Psoas muscle (tissue), 7 donors: ENCODE measurements at regions not wholly inside any gene's neighbourhood (a gene's known extent, or its start where the extent isn't known, plus 50 kb on each side); places are given as distances from the start of the nearest gene placed in this dataset.
"Not testable (repeated sequence)": the region's sequence is repeated elsewhere in the genome, so short reads cannot be mapped to it uniquely, and the experiment has no call there.

Experiments
- ATAC-seq, 4 donors: fragments of 200-7000 bp; cut with Tn5 transposase; one replicate each; pipeline ENCODE4 v1.9.1; 2020; ENCODE audit warnings: moderate library complexity in 3 of 4, mild to moderate bottlenecking in 2 of 4
- DNase-seq, 2 donors: peaks; one replicate each; pipeline ENCODE4 v3.0.0-alpha.2; 2020
- H3K27ac ChIP-seq: fragments of 200-600 bp; one replicate; pipeline ENCODE4 v1.8.0; 2022
- H3K27me3 ChIP-seq, 3 donors: fragments of 200-600 bp in 1 of 3; one replicate each; pipeline versions ENCODE4 v1.6.1 to v1.8.0; 2013 to 2022; ENCODE audit warnings: low read length in 2 of 3, mild to moderate bottlenecking in 2 of 3, moderate library complexity in 1 of 3; ENCODE audit not compliant: insufficient read depth in 3 of 3
- H3K36me3 ChIP-seq, 2 donors: fragments of 200-600 bp in 1 of 2; one replicate each; pipeline versions ENCODE4 v1.6.1 to v1.8.0; 2013 to 2022; ENCODE audit warnings: low read depth in 1 of 2, mild to moderate bottlenecking in 1 of 2, moderate library complexity in 1 of 2; ENCODE audit not compliant: insufficient read depth in 1 of 2
- H3K4me1 ChIP-seq: fragments of 200-600 bp; one replicate; pipeline ENCODE4 v1.8.0; 2022
- H3K4me3 ChIP-seq: fragments of 200-600 bp; one replicate; pipeline ENCODE4 v1.8.0; 2022; ENCODE audit warnings: mild to moderate bottlenecking
- H3K9me3 ChIP-seq: fragments of 200-600 bp; one replicate; pipeline ENCODE4 v1.8.0; 2022
- WGBS, 3 donors: extraction: QIAGEN DNeasy Blood & Tissue Kit; methylation state at CpG; one replicate each; pipeline versions ENCODE4 v1.1.6 to v1.1.7; 2013; 5-methylcytosine and 5-hydroxymethylcytosine counted together
- intact Hi-C, 2 donors: fragments of 100-400 bp; cut with DNase I; formaldehyde crosslinking; loops; one replicate each; pipeline versions ENCODE4 v1.11.0 to v1.14.2; 2022
- TF ChIP-seq, protein P1 (sequence below): fragments of 200-600 bp; IDR thresholded peaks from one replicate; pipeline ENCODE4 v1.8.0; 2022; ENCODE audit warnings: antibody characterized with exemption
- donor health status: healthy with polysubstance abuse.
- donor health status: DM: no; HTN: no; CAD: no; lungs with moderate emphysema.
- donor health status: Bipolar disorder and iron deficiency.
- donor health status: healthy.
- donor health status: DM: yes; HTN: yes; CAD: no.
- donor health status: DM: no; HTN: no; CAD: no.
- donor health status: DM: yes; HTN: yes; CAD: no.

DNA sequence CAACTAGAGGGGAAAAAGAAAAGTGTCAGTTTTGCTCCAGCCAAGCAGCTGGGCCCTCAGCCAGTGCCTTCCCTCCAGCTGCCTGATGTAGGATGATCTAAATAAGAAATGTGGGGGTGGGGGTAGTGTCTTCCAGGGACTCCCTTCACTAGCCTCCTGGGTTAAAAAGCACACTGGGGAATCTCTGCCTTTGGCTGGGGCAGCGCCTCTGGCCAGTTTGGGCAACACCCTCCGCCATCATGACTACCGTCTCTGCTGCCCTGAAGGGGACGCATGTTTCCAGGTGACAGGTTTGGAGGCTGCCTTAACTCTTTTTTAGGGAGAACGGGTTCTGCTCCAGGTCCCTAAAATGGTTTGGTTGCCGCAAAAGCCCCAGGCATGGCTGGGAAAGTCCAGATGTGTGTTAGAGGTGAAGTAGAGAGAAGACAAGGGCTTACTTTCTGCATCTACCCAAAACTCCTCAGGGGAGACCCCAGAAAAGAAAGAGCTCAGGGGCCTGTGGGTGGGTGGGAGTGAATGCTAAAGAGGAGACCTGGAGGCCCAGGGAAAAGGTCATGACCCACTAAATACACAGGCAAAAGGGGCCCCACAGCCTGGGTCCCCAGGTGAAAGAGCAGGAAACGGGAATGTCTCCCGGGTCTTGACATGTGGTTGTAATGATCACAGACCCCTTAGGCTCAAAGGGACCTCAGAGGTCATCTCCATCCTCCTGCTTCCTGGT, 132.8 kb upstream of the CCND2 start:
- 81 to 87% (median 85%) methylated on average over 8 of the region's 8 CpGs for WGBS, 3 donors

DNA sequence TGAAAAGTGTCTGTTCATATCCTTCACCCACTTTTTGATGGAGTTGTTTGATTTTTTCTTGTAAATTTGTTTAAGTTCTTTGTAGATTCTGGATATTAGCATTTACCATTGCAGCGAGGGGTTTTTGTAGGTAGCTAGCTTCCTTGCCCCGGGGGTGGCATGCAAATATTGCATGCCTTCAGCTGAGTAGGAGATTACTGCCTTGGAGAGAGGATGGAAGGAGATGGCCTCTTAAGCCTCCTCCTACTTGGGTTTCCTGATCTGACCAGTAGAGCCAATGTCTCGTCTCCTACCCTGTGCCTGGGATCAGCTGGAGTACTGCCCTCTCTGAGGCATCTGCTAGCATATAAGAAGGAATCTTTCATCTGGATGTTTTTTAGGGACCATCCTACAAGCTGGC, 134.4 kb upstream of the CCND2 start:
- intact Hi-C loops = no loop called here
- no peaks in the 10 kb centered on the region for H3K27me3 ChIP-seq
- no peak overlapping the region for H3K27ac ChIP-seq
- H3K4me1 ChIP-seq = no peaks in the 10 kb centered on the region
- no peak for DNase-seq
- no peaks in the 10 kb centered on the region for H3K9me3 ChIP-seq
- H3K36me3 ChIP-seq = no peaks in the 10 kb centered on the region
- H3K4me3 ChIP-seq = no peak overlapping the region
- ATAC-seq = no peak
- TF ChIP-seq, protein P1, sequence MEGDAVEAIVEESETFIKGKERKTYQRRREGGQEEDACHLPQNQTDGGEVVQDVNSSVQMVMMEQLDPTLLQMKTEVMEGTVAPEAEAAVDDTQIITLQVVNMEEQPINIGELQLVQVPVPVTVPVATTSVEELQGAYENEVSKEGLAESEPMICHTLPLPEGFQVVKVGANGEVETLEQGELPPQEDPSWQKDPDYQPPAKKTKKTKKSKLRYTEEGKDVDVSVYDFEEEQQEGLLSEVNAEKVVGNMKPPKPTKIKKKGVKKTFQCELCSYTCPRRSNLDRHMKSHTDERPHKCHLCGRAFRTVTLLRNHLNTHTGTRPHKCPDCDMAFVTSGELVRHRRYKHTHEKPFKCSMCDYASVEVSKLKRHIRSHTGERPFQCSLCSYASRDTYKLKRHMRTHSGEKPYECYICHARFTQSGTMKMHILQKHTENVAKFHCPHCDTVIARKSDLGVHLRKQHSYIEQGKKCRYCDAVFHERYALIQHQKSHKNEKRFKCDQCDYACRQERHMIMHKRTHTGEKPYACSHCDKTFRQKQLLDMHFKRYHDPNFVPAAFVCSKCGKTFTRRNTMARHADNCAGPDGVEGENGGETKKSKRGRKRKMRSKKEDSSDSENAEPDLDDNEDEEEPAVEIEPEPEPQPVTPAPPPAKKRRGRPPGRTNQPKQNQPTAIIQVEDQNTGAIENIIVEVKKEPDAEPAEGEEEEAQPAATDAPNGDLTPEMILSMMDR = no peak
- WGBS, 3 donors = 81 to 83% (median 81%) methylated on average over 3 of the region's 3 CpGs

More for the DNA sequence above, 132.8 kb upstream of the CCND2 start:
- no peak overlapping the region for H3K4me3 ChIP-seq
- no peaks in the 10 kb centered on the region for H3K9me3 ChIP-seq
- no peak overlapping the region for H3K27ac ChIP-seq
- no peak for ATAC-seq
- H3K36me3 ChIP-seq = no peaks in the 10 kb centered on the region
- no peaks in the 10 kb centered on the region for H3K27me3 ChIP-seq
- H3K4me1 ChIP-seq = no peaks in the 10 kb centered on the region
- intact Hi-C loops = no loop called here
- TF ChIP-seq, protein P1 = no peak
- DNase-seq = no peak

DNA sequence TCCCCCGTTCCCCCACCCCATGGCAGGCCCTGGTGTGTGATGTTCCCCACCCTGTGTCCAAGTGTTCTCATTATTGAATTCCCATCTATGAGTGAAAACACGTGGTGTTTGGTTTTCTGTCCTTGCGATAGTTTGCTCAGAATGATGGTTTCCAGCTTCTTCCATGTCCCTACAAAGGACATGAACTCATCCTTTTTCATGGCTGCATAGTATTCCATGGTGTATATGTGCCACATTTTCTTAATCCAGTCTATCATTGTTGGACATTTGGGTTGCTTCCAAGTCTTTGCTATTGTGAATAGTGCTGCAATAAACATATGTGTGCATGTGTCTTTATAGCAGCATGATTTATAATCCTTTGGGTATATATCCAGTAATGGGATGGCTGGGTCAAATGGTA, 135.0 kb upstream of the CCND2 start:
- DNase-seq, H3K9me3 ChIP-seq, H3K4me1 ChIP-seq, ATAC-seq, H3K27me3 ChIP-seq, intact Hi-C loops, H3K36me3 ChIP-seq, H3K27ac ChIP-seq, H3K4me3 ChIP-seq: not testable (repeated sequence)
- WGBS, 3 donors = 93 to 97% (median 96%) methylated on average over 3 of the region's 3 CpGs

DNA sequence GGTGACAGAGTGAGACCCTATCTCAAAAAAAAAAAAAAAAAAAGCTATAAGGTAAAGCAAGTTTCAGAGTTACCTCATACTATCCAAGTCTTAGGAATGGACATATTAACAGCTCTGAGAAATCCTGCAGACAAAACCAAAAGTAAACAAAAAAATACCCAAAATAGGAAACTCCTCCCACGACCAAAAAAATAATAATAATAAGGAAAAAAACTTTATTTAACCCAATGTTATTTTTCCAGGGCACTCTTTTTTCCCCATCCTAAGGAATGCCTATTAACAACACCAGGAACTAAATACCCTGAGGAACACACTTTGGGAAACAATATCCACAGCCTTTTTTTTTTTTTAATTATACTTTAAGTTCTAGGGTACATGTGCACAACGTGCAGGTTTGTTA, 135.5 kb upstream of the CCND2 start:
- intact Hi-C loops = no loop called here
- H3K27me3 ChIP-seq = no peaks in the 10 kb centered on the region
- ATAC-seq = no peak

DNA sequence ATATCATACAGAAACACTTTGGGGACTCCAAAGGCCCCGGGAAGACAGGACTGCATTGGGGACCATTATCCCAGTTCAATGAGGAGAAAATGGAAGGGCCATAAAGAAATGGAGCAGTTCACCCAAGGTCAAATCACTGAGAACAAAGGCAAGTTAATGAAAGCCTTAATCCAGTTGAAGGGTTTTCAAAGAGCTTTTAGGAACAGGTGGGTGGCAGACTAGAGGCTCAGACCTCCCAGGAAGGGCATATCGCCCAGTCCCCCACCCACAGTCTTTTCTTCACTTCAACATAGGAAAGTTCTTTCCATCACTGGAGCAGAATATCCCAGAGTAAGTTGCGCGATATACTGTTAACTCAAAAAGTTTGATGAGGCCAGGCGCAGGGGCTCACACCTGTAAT, 136.1 kb upstream of the CCND2 start:
- H3K27me3 ChIP-seq = no peaks in the 10 kb centered on the region
- WGBS, 3 donors = 80 to 83% (median 83%) methylated on average over 5 of the region's 5 CpGs
- H3K4me1 ChIP-seq = no peaks in the 10 kb centered on the region
- ATAC-seq (no peak), DNase-seq (no peak)
- H3K27ac ChIP-seq = no peak overlapping the region
- no peaks in the 10 kb centered on the region for H3K9me3 ChIP-seq
- no peaks in the 10 kb centered on the region for H3K36me3 ChIP-seq
- TF ChIP-seq, protein P1 = no peak
- intact Hi-C loops = no loop called here
- H3K4me3 ChIP-seq = no peak overlapping the region

More for the DNA sequence above, 135.5 kb upstream of the CCND2 start:
- H3K36me3 ChIP-seq = no peaks in the 10 kb centered on the region
- 75 to 86% (median 77%) methylated on average over 2 of the region's 2 CpGs for WGBS, 3 donors
- H3K27ac ChIP-seq = no peak overlapping the region
- H3K9me3 ChIP-seq = no peaks in the 10 kb centered on the region
- TF ChIP-seq, protein P1 = no peak
- H3K4me1 ChIP-seq = no peaks in the 10 kb centered on the region
- DNase-seq = no peak
- no peak overlapping the region for H3K4me3 ChIP-seq
